SK-N-SH (cell line): ENCODE measurements at regions not wholly inside any gene's neighbourhood (a gene's known extent, or its start where the extent isn't known, plus 50 kb on each side); places are given as distances from the start of the nearest gene placed in this dataset.

Experiments used
- CHD2 ChIP-seq: fragments of 150-350 bp; IDR thresholded peaks from 2 replicates; pipeline ENCODE4 v1.6.1; 2018; ENCODE audit warnings: low read length; ENCODE audit not compliant: partially characterized antibody
- EP300 ChIP-seq, 2 experiments: IDR thresholded peaks; 2 replicates each; pipeline versions ENCODE4 v1.4.0 to v1.6.1; 2012; ENCODE audit warnings: borderline replicate concordance in 1 of 2, low read depth in 1 of 2, low read length in 1 of 2
- GABPA ChIP-seq: IDR thresholded peaks from 2 replicates; pipeline ENCODE4 v1.4.0; 2012; ENCODE audit warnings: low read depth, mild to moderate bottlenecking
- MXI1 ChIP-seq: IDR thresholded peaks from 2 replicates; pipeline ENCODE4 v1.6.1; 2012; ENCODE audit warnings: mild to moderate bottlenecking, low read depth, low read length, improper control_type of control experiment
- POLR2AphosphoS5 ChIP-seq: IDR thresholded peaks from 2 replicates; pipeline ENCODE4 v1.6.1; 2012; ENCODE audit warnings: low read depth, low read length
- TAF1 ChIP-seq: IDR thresholded peaks from 2 replicates; pipeline ENCODE4 v1.6.1; 2012; ENCODE audit warnings: low read depth, mild to moderate bottlenecking, low read length, moderate library complexity, borderline replicate concordance
- TF ChIP-seq, protein P1 (sequence below): fragments of 200-600 bp; sonication (generic); IDR thresholded peaks from 2 replicates; pipeline ENCODE4 v1.6.1; 2017; ENCODE audit warnings: antibody characterized with exemption, mild to moderate bottlenecking, moderate library complexity

DNA sequence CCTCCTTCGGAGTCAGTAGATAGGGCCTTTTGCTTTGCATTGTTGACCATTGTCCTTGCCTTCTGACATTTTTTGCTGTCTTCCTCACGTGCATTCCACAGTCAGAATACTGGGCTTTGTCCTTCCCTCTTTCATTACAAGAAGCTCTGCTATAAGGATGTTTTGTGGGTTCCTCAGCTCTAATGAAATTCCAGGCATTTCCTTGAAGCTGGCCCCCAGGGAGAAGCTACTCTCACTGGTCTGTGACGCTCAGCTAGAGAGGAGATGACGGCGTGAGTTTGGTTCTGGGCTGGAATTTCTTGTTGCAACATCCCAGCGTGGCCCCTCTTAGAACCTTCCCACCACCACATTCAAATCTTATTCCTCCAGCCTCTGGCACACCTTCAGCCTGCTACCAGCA lies 210.2 kb downstream of the TJP1 start:
- TF ChIP-seq GABPA = no peak
- no peak for TF ChIP-seq POLR2AphosphoS5
- TF ChIP-seq EP300 (IDR thresholded peaks at IDR 0.05; ENCODE audit: borderline replicate concordance in 1 of 2, low read depth in 1 of 2, low read length in 1 of 2) = 0 out of 4 replicates have a peak, but pooled peaks of 1 of the 2 experiments have one; percentile 12
- TF ChIP-seq MXI1 = no peak
- TF ChIP-seq, protein P1, sequence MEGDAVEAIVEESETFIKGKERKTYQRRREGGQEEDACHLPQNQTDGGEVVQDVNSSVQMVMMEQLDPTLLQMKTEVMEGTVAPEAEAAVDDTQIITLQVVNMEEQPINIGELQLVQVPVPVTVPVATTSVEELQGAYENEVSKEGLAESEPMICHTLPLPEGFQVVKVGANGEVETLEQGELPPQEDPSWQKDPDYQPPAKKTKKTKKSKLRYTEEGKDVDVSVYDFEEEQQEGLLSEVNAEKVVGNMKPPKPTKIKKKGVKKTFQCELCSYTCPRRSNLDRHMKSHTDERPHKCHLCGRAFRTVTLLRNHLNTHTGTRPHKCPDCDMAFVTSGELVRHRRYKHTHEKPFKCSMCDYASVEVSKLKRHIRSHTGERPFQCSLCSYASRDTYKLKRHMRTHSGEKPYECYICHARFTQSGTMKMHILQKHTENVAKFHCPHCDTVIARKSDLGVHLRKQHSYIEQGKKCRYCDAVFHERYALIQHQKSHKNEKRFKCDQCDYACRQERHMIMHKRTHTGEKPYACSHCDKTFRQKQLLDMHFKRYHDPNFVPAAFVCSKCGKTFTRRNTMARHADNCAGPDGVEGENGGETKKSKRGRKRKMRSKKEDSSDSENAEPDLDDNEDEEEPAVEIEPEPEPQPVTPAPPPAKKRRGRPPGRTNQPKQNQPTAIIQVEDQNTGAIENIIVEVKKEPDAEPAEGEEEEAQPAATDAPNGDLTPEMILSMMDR = no peak
- TF ChIP-seq TAF1 = no peak
- TF ChIP-seq CHD2 = no peak
